ENCODE measurements at regions not wholly inside any gene's neighbourhood (a gene's known extent, or its start where the extent isn't known, plus 50 kb on each side); places are given as distances from the start of the nearest gene placed in this dataset.

DNA sequence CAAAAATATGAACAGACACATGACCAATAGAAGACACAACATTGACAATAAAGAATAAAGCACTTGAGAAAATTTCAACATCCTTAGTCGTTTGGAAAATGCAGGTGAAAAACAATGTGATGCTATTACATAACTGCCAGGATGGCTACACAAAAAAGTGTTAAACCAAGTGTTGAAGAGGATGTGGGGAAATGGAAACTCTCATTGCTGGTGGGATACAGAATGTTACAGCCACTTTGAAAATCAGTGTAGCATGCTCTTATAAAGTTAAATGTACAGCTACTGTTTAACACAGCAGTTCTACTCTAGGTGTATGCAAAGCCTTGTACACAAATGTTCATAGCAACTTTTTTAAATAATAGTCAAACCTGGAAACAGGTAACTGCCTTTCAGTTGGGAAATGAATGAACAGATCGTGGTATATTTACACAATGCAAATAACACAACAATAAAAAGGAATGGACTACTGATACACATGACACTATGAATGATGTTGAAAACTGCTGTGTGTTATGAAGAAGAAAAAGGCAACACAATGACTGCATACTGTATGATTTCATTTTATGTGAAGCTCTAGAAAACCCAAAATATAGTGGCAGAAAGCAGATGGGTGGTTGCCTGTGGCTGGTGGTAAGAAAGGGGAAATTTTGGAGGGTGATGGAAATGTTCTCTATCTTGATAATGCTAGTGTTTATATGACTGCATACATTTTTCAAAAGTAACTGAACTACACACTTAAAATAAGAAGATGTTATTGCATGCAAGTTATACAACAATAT lies 102.2 kb upstream of the VIPR2 start:
- no peak for TF ChIP-seq POLR2A (IDR thresholded peaks at IDR 0.05)
- TF ChIP-seq, protein P1, sequence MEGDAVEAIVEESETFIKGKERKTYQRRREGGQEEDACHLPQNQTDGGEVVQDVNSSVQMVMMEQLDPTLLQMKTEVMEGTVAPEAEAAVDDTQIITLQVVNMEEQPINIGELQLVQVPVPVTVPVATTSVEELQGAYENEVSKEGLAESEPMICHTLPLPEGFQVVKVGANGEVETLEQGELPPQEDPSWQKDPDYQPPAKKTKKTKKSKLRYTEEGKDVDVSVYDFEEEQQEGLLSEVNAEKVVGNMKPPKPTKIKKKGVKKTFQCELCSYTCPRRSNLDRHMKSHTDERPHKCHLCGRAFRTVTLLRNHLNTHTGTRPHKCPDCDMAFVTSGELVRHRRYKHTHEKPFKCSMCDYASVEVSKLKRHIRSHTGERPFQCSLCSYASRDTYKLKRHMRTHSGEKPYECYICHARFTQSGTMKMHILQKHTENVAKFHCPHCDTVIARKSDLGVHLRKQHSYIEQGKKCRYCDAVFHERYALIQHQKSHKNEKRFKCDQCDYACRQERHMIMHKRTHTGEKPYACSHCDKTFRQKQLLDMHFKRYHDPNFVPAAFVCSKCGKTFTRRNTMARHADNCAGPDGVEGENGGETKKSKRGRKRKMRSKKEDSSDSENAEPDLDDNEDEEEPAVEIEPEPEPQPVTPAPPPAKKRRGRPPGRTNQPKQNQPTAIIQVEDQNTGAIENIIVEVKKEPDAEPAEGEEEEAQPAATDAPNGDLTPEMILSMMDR (IDR thresholded peaks at IDR 0.05): no peak

Data from esophagus squamous epithelium (tissue), 4 donors.